GM19452 (cell line): ENCODE measurements at regions not wholly inside any gene's neighbourhood (a gene's known extent, or its start where the extent isn't known, plus 50 kb on each side); places are given as distances from the start of the nearest gene placed in this dataset.
"Not testable (repeated sequence)": the region's sequence is repeated elsewhere in the genome, so short reads cannot be mapped to it uniquely, and the experiment has no call there.

Experiments used
- ATAC-seq: cut with Tn5 transposase; IDR thresholded peaks from one replicate; pipeline ENCODE4 v1.9.1; 2021; ENCODE audit not compliant: unreplicated experiment

DNA sequence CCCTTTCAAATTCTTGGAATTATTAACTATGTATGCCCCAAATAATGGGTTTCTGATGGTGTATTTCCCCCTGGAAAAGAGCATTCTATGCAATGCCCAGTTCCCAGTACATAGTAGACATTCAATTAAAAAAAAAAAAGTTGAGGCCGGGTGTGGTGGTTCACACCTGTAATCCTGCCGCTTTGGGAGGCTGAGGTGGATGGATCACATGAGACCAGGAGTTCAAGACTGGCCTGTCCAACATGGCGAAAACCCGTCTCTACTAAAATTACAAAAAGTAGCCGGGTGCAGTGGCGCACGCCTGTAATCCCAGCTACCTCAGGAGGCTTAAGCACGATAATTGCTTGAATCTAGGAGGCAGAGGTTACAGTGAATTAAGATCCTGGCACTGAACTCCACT lies 83.3 kb upstream of the ZNF217 start:
- no peak for ATAC-seq

DNA sequence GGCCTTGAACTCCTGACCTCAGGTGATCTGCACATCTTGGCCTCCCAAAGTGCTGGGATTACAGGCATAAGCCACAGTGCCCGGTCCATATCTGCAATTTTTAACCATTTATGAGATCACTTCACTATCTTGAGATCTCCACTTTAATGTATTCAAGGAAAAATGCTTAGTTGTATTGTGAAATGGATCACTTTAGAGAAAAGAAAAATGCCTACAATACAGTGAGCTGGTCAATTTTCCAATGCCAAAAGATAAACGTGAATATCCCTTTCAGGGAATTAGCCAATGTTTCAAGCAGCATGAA lies 82.8 kb upstream of the ZNF217 start:
- ATAC-seq: no peak

DNA sequence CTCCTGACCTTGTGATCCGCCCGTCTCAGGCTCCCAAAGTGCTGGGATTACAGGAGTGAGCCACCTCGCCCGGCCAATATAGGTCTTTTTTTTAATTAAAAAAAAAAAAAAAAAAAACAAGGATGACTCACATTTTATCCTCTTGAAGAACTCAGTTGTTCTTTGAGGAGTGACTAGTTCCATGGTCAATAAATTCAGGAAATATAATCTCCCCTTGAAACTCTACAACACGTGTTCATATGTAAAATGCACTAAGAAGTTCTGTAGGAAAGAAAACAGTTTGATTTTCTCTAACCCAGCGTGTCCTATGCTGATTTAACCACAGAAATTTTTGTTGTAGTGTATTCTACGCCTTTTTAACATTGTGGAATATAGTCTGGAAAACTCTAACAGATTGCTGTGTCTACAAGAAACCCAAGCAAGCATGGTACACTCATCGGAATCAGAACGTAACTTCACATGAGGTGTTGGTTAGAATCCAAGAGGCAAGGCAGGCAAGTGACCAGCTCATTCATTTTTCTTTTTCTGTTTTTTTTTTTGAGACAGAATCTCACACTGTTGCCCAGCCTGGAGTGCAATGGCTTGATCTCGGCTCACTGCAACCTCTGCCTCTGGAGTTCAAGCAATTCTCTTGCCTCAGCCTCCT lies 79.0 kb upstream of the ZNF217 start:
- no peak for ATAC-seq

DNA sequence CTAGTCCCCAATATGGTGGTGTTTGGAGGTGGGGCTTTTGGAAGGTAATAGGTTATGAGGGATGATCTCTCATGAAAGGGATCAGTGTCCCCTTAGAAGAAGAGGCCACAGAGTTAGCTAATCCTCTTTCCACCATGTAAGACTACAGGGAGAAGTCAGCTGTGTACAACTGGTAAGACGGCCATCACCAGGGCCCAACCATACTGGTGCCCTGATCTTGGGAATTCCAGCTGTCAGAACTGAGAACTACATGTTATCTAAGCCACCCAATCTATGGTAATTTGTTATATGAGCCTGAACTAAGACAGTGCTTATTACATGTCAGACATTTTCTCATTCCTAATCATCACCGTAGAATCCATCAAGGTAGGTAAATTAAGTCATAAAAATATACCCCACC lies 77.7 kb upstream of the ZNF217 start:
- ATAC-seq: no peak

DNA sequence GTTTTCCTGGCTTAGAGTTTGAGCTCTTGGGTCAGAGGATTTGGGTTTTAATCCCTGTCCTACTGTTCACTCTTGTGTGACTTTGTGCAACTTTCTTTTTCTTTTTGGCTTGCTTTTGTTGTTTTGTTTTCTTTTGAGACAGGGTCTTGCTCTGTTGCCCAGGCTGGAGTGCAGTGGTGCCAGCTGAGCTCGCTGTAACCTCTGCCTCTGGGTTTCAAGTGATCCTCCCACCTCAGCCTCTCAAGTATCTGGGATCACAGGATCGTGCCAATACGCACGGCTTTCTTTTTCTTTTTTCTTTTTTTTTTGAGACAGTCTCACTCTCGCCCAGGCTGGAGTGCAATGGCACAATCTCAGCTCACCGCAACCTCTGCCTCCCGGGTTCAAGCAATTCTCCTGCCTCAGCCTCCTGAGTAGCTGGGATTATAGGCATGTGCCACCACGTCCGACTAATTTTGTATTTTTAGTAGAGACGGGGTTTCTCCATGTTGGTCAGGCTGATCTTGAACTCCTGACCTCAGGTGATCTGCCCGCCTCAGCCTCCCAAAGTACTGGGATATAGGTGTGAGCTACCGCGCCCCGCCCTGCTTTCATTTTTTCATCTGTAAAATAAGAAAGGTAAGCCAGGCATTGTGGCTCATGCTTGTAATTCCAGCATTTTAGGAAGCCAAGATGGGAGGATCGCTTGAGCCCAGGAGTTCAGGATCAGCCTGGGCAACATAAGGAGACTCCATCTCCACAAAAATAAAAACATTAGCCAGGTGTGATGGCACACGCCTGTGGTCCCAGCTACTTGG lies 76.1 kb upstream of the ZNF217 start:
- not testable (repeated sequence) for ATAC-seq

DNA sequence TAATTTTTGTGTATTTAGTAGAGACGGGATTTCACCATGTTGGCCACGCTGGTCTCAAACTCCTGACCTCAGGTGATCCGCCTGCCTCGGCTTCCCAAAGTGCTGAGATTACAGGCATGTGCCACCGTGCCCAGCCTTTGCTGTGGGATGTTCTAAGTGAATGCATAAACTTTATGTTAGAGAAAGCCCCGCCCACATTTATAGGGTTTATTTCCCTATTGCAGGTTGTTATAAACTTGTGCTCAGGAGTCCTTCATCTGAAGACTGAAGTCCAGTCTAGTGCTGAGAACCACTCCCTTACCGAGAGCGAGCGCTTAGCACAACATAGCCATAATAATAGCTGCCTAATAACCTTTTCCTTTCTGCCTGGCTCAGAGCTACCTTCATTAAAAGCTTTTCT lies 75.4 kb upstream of the ZNF217 start:
- ATAC-seq: no peak

DNA sequence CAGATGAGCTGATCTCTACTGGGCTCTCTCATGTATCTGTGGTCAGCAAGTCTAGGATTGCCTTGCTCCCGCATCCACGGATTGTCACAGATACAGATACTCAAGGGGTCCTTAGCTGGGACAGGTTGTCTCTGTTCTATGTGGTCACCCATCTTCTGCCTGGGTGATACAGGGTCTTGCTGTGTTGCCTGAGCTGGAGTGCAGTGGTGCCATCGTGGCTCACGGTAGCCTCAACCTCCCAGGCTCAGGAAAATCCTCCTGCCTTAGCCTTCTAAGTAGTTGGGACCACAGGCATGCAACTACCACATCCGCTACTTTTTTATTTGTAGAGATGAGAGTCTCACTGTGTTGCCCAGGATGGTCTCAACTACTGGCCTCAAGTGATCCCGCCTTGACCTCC lies 72.5 kb upstream of the ZNF217 start:
- ATAC-seq: no peak

DNA sequence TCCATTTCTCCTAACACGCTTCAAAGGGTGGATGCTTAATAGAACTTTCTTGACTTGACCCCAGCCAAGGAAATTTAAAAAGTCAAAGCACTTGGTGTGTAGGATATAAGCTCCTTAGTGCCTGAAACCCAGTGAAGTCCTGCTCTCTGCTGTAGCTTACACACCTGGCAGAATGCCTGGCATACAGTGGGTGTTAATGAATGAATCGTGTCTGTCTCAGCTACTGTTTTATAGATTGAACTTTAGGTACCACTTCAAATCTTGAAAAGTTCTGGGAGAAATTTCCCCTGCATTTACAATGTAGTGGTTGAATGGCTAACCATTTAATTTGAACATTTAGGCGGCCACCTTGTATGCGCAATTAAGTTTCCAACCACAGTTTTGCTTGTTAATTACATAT lies 70.5 kb upstream of the ZNF217 start:
- no peak for ATAC-seq

DNA sequence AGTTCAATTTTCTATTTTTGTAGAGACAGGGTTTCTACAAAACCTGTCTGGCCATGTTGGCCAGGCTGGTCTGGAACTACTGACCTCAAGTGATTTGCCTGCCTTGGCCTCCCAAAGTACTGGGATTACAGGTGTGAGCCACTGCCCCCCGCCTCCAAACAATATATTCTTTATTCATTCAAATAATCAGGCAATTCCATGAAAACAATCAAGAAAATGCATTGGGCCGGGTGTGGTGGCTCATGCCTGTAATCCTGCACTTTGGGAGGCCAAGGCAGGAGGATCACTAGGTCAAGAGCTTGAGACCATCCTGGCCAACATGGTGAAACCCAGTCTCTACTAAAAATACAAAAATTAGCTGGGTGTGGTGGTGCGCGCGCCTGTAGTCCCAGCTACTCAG lies 69.9 kb upstream of the ZNF217 start:
- ATAC-seq: not testable (repeated sequence)

DNA sequence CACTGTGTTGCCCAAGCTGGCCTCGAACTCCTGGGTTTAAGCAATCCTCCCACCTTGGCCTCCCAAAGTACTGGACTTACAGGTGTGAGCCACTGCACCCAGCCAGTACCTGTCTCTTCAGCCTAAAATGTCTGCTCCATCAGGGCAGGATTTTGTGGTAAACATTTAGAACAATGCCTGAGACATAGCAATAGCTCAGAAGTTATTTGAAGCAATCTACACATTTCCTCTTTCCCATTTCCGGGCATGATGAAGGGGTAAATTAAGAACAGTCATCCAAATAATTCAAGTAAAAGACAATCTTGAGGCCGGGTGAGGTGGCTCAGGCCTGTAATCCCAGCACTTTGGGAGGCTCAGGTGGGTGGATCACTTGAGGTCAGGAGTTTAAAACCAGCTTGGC lies 69.0 kb upstream of the ZNF217 start:
- ATAC-seq: no peak

DNA sequence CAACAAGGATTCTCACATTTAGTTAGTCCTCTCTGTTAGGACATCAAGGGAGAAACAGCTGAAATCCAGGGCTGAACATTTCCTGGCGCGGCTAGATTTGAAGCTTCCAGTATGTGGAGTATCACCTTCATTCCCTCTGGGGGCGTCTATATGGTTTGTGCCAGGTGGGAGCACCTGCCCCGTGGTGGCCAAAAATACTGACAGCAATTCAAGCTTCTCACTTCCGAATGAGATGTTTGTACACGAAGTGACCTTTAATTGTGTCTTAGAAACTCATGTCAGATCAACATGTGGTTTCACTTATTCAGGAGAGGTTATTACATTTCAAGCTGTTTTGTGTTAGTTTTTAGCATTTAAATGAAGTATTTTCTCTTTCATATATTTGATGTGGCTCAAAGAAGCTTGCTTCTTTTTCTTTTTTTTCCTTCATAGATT lies 67.3 kb upstream of the ZNF217 start:
- no peak for ATAC-seq

DNA sequence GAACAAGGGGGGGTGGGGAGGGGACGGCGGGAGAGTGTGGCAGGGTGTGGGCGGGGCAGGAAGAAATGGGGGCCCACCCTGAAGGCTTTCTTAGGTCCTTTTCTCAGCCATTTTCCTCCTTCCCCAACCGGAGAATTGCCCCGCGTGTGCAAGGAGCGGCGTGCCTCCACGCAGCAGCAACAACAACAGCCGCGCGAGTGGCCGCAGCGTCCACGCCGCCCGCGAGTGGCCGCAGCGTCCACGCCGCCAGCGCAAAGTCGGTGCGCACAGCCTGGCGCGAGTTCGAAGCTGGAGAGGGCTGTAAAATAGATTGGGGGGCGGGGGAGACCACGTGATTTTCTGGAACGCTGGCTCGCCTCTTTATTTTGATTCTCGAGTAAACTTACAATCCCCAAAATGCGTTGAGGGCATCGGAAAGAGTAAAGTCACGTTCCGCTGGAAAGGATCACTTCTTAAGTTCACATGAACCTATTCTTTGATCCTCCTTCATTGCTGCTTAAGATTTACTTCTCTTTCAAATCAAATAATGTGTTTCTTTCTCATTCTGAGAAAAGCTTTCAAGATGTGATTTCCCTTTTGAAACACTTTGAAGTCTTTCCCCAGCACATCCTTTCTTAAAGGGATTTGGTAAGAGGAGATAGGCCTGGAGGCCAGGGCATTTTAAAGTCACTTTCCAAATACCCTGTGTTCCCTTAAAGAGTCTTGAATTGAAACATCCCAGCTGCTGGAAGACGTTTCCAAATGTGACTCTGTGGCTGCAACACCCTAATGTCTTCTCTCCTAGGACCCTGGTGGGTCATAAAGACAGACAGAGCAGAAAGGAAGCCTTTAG lies 66.7 kb upstream of the ZNF217 start:
- ATAC-seq: no peak

DNA sequence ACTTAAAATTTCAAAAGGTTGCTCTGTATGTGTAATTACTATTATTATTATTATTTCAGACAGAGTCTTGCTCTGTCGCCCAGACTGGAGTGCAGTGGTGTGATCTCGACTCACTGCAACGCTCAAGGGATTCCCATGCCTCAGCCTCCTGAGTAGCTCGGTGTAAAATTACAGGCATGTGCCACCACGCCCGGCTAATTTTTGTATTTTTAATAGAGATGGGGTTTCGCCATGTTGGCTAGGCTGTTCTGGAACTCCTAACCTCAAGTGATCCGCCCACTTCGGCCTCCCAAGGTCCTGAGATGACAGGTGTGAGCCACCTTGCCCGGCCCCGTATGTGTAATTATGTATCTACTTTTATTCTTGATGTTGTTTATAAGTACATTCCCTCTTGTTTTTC lies 65.3 kb upstream of the ZNF217 start:
- no peak for ATAC-seq

DNA sequence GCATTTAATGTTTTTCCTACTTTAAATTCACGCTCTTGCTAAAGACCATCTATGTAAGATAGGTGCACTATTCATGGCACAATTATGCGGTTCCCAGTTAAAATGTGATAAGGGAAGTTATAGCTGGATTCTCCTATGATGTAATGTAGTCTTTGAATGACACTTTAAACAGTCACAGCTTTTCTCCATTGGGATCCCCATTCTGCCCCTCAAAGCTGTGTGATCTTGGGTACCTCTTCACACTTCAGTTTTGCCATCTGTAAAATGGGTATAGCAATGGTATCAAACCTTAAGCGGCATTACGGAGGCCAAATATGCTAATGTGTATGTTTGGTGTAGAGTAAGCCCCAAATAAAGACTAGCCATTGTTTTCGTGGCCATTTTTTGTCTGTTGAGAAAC lies 64.7 kb upstream of the ZNF217 start:
- no peak for ATAC-seq

DNA sequence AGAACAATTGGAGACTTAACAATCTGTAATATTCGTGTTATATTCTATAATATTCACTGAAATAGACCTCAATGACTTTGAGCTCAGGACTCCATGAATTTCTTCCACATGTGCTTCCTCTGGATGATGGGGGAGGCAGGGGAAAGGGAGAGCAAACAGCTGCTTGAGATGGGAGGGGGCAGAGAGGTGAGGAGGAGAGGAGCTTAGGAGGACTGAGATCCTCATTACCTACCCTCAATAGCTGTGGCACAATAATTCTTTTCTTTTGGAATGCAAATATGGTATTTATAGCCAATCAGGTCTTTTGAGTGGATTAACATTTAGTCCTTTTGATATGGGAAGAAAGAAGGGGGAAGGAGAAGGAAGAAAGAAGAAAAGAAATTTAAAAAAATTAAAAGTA lies 64.1 kb upstream of the ZNF217 start:
- ATAC-seq: no peak

DNA sequence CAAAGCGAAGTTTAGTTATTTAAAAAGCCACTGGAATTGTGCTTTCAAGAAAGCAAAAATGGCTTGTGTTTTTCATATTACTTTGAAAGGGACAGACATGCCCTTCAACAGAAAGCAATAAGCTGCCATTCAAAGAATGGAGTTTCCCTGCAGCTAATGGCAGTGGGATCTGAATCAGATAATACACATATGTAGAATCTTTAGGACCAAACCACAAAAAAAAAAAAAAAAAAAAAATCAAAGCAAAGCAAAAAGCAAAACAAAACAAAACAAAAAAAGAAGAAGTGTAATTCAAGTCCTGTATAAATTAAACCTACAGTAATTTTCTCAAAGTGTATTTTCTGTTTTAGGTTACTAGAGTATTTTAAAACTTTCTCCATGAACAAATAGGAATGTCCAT lies 63.6 kb upstream of the ZNF217 start:
- no peak for ATAC-seq

DNA sequence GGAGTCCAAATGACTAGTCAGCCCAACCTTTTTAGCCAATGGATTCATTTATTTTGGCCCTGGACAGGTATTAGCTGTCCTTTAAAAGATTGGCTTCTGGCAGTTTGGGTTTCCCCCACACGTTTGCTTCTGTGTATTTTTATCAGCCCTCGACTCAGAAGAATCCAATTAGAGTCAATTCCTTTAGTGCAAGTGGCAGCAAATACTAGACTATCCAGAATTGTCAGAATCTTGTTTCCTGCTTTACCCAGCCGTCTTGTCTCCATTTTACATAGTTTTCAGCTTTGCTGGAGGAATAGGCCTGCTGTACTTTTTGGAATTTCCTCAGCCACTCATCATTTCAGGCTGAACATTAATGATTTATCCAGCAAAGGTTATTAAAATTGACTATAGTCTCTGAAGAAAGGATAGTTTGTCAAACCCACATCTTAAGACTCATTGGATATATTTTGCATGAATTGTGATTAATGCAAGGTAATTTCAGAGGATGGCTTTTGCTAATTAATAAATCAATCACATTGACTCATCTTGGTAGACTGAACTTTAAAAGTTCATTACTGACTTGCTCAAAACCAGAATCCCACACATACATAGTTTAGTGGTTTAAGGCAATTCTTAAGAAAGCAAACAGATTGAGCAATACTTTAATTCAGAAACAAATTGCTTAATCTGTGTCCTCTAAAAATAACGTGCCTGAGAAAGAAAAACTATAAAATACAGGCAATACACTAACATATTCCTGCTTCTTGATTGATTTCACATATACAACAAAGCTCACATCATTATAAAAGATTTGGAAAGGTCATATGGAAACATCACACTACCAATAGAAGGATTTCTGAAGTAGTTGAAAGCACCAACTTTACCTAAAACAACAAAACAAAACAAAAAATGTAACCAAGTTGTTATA lies 62.9 kb upstream of the ZNF217 start:
- no peak for ATAC-seq

DNA sequence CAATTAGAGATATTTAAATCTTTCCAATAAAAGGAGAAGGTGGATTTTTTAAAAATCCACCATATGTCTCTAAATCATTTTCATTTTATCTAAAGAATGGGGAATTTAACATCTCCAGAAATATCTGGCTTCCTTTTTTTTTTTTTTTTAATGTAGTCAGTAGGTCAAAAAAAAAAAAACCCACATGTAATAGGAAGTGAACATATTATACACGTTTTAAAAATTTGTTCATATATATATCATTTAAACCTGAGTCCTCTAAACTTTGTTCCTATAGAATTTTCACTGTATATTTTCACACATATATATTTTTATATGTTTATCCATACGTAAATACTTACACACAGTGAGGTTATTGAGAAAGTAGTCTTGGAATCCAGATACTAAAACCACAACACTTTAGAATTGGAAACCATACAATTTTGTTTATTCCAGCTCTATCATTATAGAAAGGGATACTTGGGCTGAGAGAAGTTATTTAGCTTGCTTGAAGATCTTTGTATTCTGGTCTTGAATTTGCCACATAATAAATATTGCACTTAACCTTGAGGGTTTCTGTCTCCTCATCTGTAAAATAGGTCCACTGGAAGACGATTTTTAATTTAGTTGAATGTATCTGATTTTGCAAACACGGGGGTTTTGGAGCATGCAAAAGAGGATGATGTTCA lies 62.1 kb upstream of the ZNF217 start:
- no peak for ATAC-seq

DNA sequence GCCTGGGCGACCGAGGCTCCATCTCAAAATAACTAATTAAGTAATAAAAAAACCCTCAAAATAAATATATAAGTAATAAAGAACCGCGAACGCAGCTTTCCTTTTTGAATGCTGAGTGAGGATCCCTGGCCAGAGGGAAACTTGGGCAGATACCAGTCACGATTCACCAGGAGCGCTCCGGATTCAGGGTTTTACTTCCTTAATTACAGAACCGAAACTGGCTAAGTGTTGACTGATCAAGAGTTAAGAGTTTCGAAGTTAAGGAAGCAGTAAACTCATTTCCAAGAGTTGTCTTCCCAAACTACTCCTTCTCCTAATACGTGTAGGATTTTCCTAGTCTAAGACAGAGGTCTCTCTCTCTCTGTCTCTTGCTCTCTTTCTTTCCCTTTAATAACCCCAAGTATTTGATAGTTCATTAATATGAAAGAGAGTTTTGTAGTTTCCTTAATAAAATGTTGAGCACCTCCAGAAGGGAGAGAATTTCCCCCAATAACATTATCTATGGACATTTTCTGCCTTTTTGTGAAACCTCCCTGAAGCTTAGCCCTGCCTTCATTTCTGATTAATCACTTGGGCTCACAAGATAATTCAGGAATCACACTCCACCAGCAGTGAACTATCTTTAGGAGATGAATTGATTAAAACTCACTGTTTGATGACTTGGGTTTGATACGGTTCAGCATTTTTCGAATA lies 61.4 kb upstream of the ZNF217 start:
- ATAC-seq: no peak

DNA sequence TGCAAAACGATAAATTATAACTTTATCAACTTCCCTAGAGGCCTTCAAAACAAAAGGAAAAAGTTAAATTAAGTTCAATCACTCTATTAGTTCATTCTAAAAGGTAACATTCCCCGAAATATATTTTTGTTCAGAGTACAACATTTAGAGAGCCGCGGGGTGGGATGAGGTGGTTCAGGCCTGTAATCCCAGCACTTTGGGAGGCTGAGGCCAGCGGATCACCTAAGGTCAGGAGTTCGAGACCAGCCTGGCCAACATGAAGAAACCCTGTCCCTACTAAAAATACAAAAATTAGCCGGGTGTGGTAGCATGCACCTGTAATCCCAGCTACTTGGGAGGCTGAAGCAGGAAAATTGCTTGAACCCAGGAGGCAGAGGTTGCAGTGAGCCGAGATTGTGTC lies 60.9 kb upstream of the ZNF217 start:
- not testable (repeated sequence) for ATAC-seq
